SK-N-SH (cell line): ENCODE measurements at regions not wholly inside any gene's neighbourhood (a gene's known extent, or its start where the extent isn't known, plus 50 kb on each side); places are given as distances from the start of the nearest gene placed in this dataset.
"Not testable (repeated sequence)": the region's sequence is repeated elsewhere in the genome, so short reads cannot be mapped to it uniquely, and the experiment has no call there.

ENCODE experiments used
- CTCF ChIA-PET: fragments of 300-600, 350-600 bp; formaldehyde crosslinking; extraction: SDS; loops from one replicate; lab custom pipeline; 2021; lab: Yijun Ruan, JAX
- POLR2A ChIA-PET: fragments of 350-600 bp; sonication (Branson Sonifier 250); formaldehyde crosslinking; extraction: SDS; loops from one replicate; lab custom pipeline; 2020; ENCODE audit warnings: antibody characterized with exemption, inconsistent platforms; lab: Yijun Ruan, JAX
- DNase-seq: peaks from one replicate; pipeline ENCODE4 v3.0.0; 2012
- H2AFZ ChIP-seq: fragments of 200-600 bp; sonication (generic); 2 replicates; pipeline ENCODE4 v1.8.1; 2016; ENCODE audit warnings: antibody characterized with exemption, mild to moderate bottlenecking, low read depth
- H3F3A ChIP-seq: fragments of 200-600 bp; sonication (generic); replicated peaks from 2 replicates; pipeline ENCODE3; 2016; ENCODE audit warnings: antibody characterized with exemption, mild to moderate bottlenecking; ENCODE audit not compliant: insufficient read depth
- H3K27ac ChIP-seq, 2 experiments: fragments of 200-500 bp in 1 of 2; fragments of 200-600 bp in 1 of 2; sonication (Bioruptor generic) in 1 of 2; sonication (generic), shearing (Covaris generic) in 1 of 2; 2 replicates each; pipeline versions ENCODE4 v1.5.1 to v1.6.1; 2014 to 2016; ENCODE audit warnings: low read depth in 2 of 2, inconsistent platforms in 1 of 2, low read length in 1 of 2, mild to moderate bottlenecking in 1 of 2, mixed read lengths in 1 of 2
- H3K27me3 ChIP-seq: fragments of 200-600 bp; sonication (generic), shearing (Covaris generic); 2 replicates; pipeline ENCODE4 v1.6.1; 2016; ENCODE audit warnings: mixed run types; ENCODE audit not compliant: insufficient read depth
- H3K36me3 ChIP-seq, 2 experiments: fragments of 200-500 bp in 1 of 2; fragments of 200-600 bp in 1 of 2; sonication (Bioruptor generic) in 1 of 2; sonication (generic) in 1 of 2; replicated peaks in 1 of 2; 2 replicates each; pipeline versions ENCODE3 to v1.5.1; 2014 to 2016; ENCODE audit warnings: low read length in 1 of 2, mild to moderate bottlenecking in 1 of 2; ENCODE audit not compliant: insufficient read depth in 2 of 2, control insufficient read depth in 1 of 2
- H3K4me1 ChIP-seq, 2 experiments: fragments of 200-500 bp in 1 of 2; fragments of 200-600 bp in 1 of 2; sonication (Bioruptor generic) in 1 of 2; sonication (generic), shearing (Covaris generic) in 1 of 2; 2 replicates each; pipeline versions ENCODE4 v1.5.1 to v1.6.1; 2014 to 2016; ENCODE audit warnings: low read depth in 1 of 2, low read length in 1 of 2, mixed run types in 1 of 2; ENCODE audit not compliant: insufficient read depth in 2 of 2, control insufficient read depth in 1 of 2
- H3K4me2 ChIP-seq: fragments of 200-600 bp; sonication (generic), shearing (Covaris generic); 2 replicates; pipeline ENCODE4 v1.6.1; 2017; ENCODE audit warnings: mixed run types
- H3K4me3 ChIP-seq, 2 experiments: fragments of 200-500 bp in 1 of 2; fragments of 200-600 bp in 1 of 2; sonication (Bioruptor generic) in 1 of 2; sonication (generic), shearing (Covaris generic) in 1 of 2; 2 replicates each; pipeline versions ENCODE4 v1.5.1 to v1.8.1; 2014 to 2016; ENCODE audit warnings: low read depth in 2 of 2, inconsistent platforms in 1 of 2, low read length in 1 of 2, mild to moderate bottlenecking in 1 of 2, mixed read lengths in 1 of 2, moderate library complexity in 1 of 2
- H3K79me2 ChIP-seq: fragments of 200-600 bp; sonication (generic); 2 replicates; pipeline ENCODE4 v1.8.1; 2017; ENCODE audit warnings: mild to moderate bottlenecking; ENCODE audit not compliant: insufficient read depth
- H3K9ac ChIP-seq: fragments of 200-600 bp; sonication (generic); 2 replicates; pipeline ENCODE4 v1.6.1; 2017; ENCODE audit warnings: mixed run types
- H3K9me2 ChIP-seq: fragments of 200-600 bp; sonication (generic); 2 replicates; pipeline ENCODE4 v1.6.1; 2017; ENCODE audit warnings: mixed run types
- H3K9me3 ChIP-seq: fragments of 200-600 bp; sonication (generic); 2 replicates; pipeline ENCODE4 v1.6.1; 2017; ENCODE audit warnings: mixed run types, mild to moderate bottlenecking, moderate library complexity
- H4K20me1 ChIP-seq: fragments of 200-600 bp; sonication (generic); 2 replicates; pipeline ENCODE4 v1.6.1; 2017; ENCODE audit warnings: mild to moderate bottlenecking, mixed run types; ENCODE audit not compliant: insufficient read depth
- WGBS: methylation state at CpG from one replicate; pipeline ENCODE4 v1.1.6; 2017; ENCODE audit warnings: low lambda C conversion rate; 5-methylcytosine and 5-hydroxymethylcytosine counted together

GRCh38 chr10:45902324-45902723 lies 55.0 kb upstream of the AGAP4 start:
- H2AFZ ChIP-seq, CTCF ChIA-PET: not testable (repeated sequence)

GRCh38 chr10:45903614-45904013 lies 56.3 kb upstream of the AGAP4 start:
- POLR2A ChIA-PET, CTCF ChIA-PET, H3K4me1 ChIP-seq, H3K9me2 ChIP-seq, DNase-seq, H4K20me1 ChIP-seq, H3K9ac ChIP-seq, H2AFZ ChIP-seq, H3F3A ChIP-seq, H3K79me2 ChIP-seq, H3K36me3 ChIP-seq, H3K27me3 ChIP-seq, H3K27ac ChIP-seq, H3K4me2 ChIP-seq, H3K4me3 ChIP-seq, H3K9me3 ChIP-seq: not testable (repeated sequence)
- no CpG with 5 or more reads among the region's 3 CpGs for WGBS

More at GRCh38 chr10:45902324-45902723, 55.0 kb upstream of the AGAP4 start:
- H3K27me3 ChIP-seq, H3K9me2 ChIP-seq, H3K79me2 ChIP-seq, POLR2A ChIA-PET, H3K4me1 ChIP-seq, H3K9me3 ChIP-seq, H3K27ac ChIP-seq, DNase-seq, H3K36me3 ChIP-seq, H3K9ac ChIP-seq, H4K20me1 ChIP-seq, H3K4me2 ChIP-seq, H3K4me3 ChIP-seq, H3F3A ChIP-seq: not testable (repeated sequence)
- whole genome bisulfite sequencing, result no CpG with 5 or more reads among the region's 3 CpGs

GRCh38 chr10:45904070-45904469 lies 56.8 kb upstream of the AGAP4 start:
- CTCF ChIA-PET, DNase-seq: not testable (repeated sequence)
- 91% methylated on average over 2 of the region's 2 CpGs for WGBS

GRCh38 chr10:45913205-45913604 lies 59.1 kb upstream of the TIMM23 start:
- CTCF ChIA-PET, POLR2A ChIA-PET: not testable (repeated sequence)

More at GRCh38 chr10:45904070-45904469, 56.8 kb upstream of the AGAP4 start:
- H3K4me2 ChIP-seq, H2AFZ ChIP-seq, H3K36me3 ChIP-seq, H3K27ac ChIP-seq, H3K4me1 ChIP-seq, H4K20me1 ChIP-seq, H3K4me3 ChIP-seq, H3K27me3 ChIP-seq, H3K9me3 ChIP-seq, H3K79me2 ChIP-seq, H3K9ac ChIP-seq, H3K9me2 ChIP-seq, H3F3A ChIP-seq, POLR2A ChIA-PET: not testable (repeated sequence)

GRCh38 chr10:45914740-45915139 lies 57.5 kb upstream of the TIMM23 start:
- DNase-seq, H3K9me2 ChIP-seq, H3K27me3 ChIP-seq, H3K4me1 ChIP-seq, H3K9ac ChIP-seq, H3K4me2 ChIP-seq, H3K36me3 ChIP-seq, H2AFZ ChIP-seq, H4K20me1 ChIP-seq, H3K79me2 ChIP-seq, CTCF ChIA-PET, H3F3A ChIP-seq, H3K4me3 ChIP-seq, H3K27ac ChIP-seq, POLR2A ChIA-PET, H3K9me3 ChIP-seq: not testable (repeated sequence)
- no CpG with 5 or more reads among the region's 3 CpGs for WGBS

More at GRCh38 chr10:45913205-45913604, 59.1 kb upstream of the TIMM23 start:
- DNase-seq, H3K9me3 ChIP-seq, H3K4me1 ChIP-seq, H3K36me3 ChIP-seq, H4K20me1 ChIP-seq, H2AFZ ChIP-seq, H3K9me2 ChIP-seq, H3K9ac ChIP-seq, H3K27me3 ChIP-seq, H3K79me2 ChIP-seq, H3K4me2 ChIP-seq, H3K27ac ChIP-seq, H3K4me3 ChIP-seq, H3F3A ChIP-seq: not testable (repeated sequence)
- 90% methylated on average over 2 of the region's 3 CpGs for WGBS

DNA sequence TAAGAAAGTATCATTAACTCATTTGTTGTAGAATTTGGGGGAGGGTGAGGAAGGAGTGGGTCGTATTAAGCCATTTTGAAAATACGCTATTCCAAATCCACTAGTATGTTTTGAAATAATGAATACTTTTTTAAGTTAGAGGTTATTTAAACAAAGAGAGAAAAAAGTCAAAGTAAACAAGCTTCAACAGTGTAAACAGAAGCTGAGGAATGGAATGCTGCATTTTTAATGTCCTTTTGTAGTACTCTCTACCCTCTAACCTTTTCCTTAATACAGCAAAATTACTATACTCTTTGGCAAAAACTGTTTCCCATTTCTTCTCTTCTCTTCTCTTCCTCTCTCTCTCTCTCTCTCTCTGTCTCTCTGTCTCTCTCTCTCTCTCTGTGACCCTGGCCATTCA lies 56.7 kb upstream of the TIMM23 start:
- H3F3A ChIP-seq, H3K4me1 ChIP-seq, H3K9me2 ChIP-seq, H3K9ac ChIP-seq, H3K27ac ChIP-seq, H3K4me2 ChIP-seq, H2AFZ ChIP-seq, CTCF ChIA-PET, DNase-seq, POLR2A ChIA-PET, H3K79me2 ChIP-seq, H3K36me3 ChIP-seq, H4K20me1 ChIP-seq, H3K4me3 ChIP-seq, H3K9me3 ChIP-seq, H3K27me3 ChIP-seq: not testable (repeated sequence)
- WGBS, result no CpG with 5 or more reads among the region's 2 CpGs
